ENCODE measurements at regions not wholly inside any gene's neighbourhood (a gene's known extent, or its start where the extent isn't known, plus 50 kb on each side); places are given as distances from the start of the nearest gene placed in this dataset.
"Not testable (repeated sequence)": the region's sequence is repeated elsewhere in the genome, so short reads cannot be mapped to it uniquely, and the experiment has no call there.

GRCh38 chr17:63082273-63082861 lies 116.3 kb downstream of the TANC2 start:
- no peak for DNase-seq

GRCh38 chr17:63082952-63083351 lies 116.9 kb downstream of the TANC2 start:
- no peak for DNase-seq

- no peak for DNase-seq
These were observed 120.6 kb downstream of the TANC2 start for GRCh38 chr17:63086483-63087185.

- not testable (repeated sequence) for DNase-seq
These were observed 124.5 kb downstream of the TANC2 start for GRCh38 chr17:63090358-63091114.

- not testable (repeated sequence) for DNase-seq
These were observed 125.9 kb downstream of the TANC2 start for GRCh38 chr17:63091909-63092308.

- no peak for DNase-seq
These were observed 128.6 kb downstream of the TANC2 start for GRCh38 chr17:63094631-63095030.

- DNase-seq, result no peak
These were observed 129.4 kb downstream of the TANC2 start for GRCh38 chr17:63095459-63095858.

- DNase-seq, result no peak
These were observed 129.8 kb downstream of the TANC2 start for GRCh38 chr17:63095879-63096278.

- no peak for DNase-seq
These were observed 130.4 kb downstream of the TANC2 start for GRCh38 chr17:63096426-63096825.

GRCh38 chr17:63099425-63099824 lies 133.4 kb downstream of the TANC2 start:
- DNase-seq, result no peak

GRCh38 chr17:63102034-63102433 lies 136.0 kb downstream of the TANC2 start:
- no peak for DNase-seq

- no peak for DNase-seq
These were observed 140.0 kb downstream of the TANC2 start for GRCh38 chr17:63106050-63106449.

GRCh38 chr17:63109661-63110060 lies 143.6 kb downstream of the TANC2 start:
- DNase-seq, result no peak

- no peak for DNase-seq
These were observed 147.1 kb downstream of the TANC2 start for GRCh38 chr17:63113167-63113566.

GRCh38 chr17:63116228-63116627 lies 150.2 kb downstream of the TANC2 start:
- DNase-seq, result no peak

- no peak for DNase-seq
These were observed 151.2 kb downstream of the TANC2 start for GRCh38 chr17:63116967-63117830.

GRCh38 chr17:63120406-63120805 lies 154.4 kb downstream of the TANC2 start:
- no peak for DNase-seq

- no peak for DNase-seq
These were observed 158.5 kb downstream of the TANC2 start for GRCh38 chr17:63124536-63124935.

GRCh38 chr17:63124958-63125357 lies 158.9 kb downstream of the TANC2 start:
- DNase-seq, result no peak

- no peak for DNase-seq
These were observed 160.0 kb downstream of the TANC2 start for GRCh38 chr17:63125987-63126386.

- DNase-seq, result no peak
These were observed 160.6 kb downstream of the TANC2 start for GRCh38 chr17:63126607-63127006.

- DNase-seq, result no peak
These were observed 166.4 kb downstream of the TANC2 start for GRCh38 chr17:63132459-63132911.

GRCh38 chr17:63133491-63133890 lies 167.5 kb downstream of the TANC2 start:
- DNase-seq, result no peak
